ENCODE measurements at regions not wholly inside any gene's neighbourhood (a gene's known extent, or its start where the extent isn't known, plus 50 kb on each side); places are given as distances from the start of the nearest gene placed in this dataset.

DNA sequence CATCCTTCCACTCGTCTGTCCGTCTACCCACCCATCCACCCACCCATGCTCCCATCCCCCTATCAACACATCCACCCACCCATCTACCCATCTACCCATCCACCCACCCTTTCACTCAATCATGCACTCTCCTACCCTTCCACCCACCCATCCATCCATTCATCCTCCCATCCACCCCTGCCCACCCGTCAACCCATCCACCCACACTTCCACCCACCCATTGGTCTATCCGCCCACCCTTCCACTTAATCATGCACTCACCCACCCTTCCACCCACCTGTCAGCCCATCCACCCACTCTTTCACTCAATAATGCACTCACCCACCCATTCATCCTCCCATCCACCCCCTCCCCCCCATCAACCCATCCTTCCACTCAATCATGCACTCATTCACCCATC is 250.0 kb upstream of the EEF2KMT start:
- no peaks in the 10 kb centered on the region for H3K9me1 ChIP-seq (ENCODE audit: control insufficient read depth, extremely low read depth, insufficient read depth, low read length)
- H3K4me2 ChIP-seq (ENCODE audit: control insufficient read depth, extremely low read depth, insufficient read depth, low read depth, low read length) = no peak overlapping the region
- no peak overlapping the region for H3K27ac ChIP-seq (ENCODE audit: control insufficient read depth, insufficient read depth, low read length)
- no peaks in the 10 kb centered on the region for H4K20me1 ChIP-seq (ENCODE audit: control insufficient read depth, extremely low read depth, insufficient read depth, low read length)
- no peak for DNase-seq (ENCODE audit: low read depth, low spot score)
- no peak for FAIRE-seq
- H3K9ac ChIP-seq (ENCODE audit: control insufficient read depth, extremely low read depth, insufficient read depth, low read length) = no peak overlapping the region
- TF ChIP-seq, protein P1, sequence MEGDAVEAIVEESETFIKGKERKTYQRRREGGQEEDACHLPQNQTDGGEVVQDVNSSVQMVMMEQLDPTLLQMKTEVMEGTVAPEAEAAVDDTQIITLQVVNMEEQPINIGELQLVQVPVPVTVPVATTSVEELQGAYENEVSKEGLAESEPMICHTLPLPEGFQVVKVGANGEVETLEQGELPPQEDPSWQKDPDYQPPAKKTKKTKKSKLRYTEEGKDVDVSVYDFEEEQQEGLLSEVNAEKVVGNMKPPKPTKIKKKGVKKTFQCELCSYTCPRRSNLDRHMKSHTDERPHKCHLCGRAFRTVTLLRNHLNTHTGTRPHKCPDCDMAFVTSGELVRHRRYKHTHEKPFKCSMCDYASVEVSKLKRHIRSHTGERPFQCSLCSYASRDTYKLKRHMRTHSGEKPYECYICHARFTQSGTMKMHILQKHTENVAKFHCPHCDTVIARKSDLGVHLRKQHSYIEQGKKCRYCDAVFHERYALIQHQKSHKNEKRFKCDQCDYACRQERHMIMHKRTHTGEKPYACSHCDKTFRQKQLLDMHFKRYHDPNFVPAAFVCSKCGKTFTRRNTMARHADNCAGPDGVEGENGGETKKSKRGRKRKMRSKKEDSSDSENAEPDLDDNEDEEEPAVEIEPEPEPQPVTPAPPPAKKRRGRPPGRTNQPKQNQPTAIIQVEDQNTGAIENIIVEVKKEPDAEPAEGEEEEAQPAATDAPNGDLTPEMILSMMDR (optimal IDR thresholded peaks at IDR 0.05 in 1 of 3, IDR thresholded peaks at IDR 0.05 in 1 of 3, conservative IDR thresholded peaks at IDR 0.05 in 1 of 3; ENCODE audit: extremely low read depth in 1 of 3, insufficient read depth in 2 of 3, low read length in 3 of 3) = no peak
- TF ChIP-seq EZH2 (IDR thresholded peaks at IDR 0.05; ENCODE audit: low read length) = no peak
- no peaks in the 10 kb centered on the region for H3K79me2 ChIP-seq (ENCODE audit: control insufficient read depth, insufficient read depth, low read length)
- dilution Hi-C loops (cut with MboI; ENCODE audit: extremely low pct_ligation_motif_present, low sequenced_read_pairs) = no loop called here
- no peak overlapping the region for H3K4me3 ChIP-seq (ENCODE audit: control insufficient read depth in 2 of 3, extremely low read depth in 1 of 3, insufficient read depth in 2 of 3, low read depth in 1 of 3, low read length in 3 of 3)
- no peaks in the 10 kb centered on the region for H3K27me3 ChIP-seq (ENCODE audit: control insufficient read depth, extremely low read depth, insufficient read depth, low read length)
- H2AFZ ChIP-seq (ENCODE audit: control insufficient read depth, low read length) = no peak overlapping the region
- peaks cover 8% of the 10 kb centered on the region for H3K9me3 ChIP-seq (ENCODE audit: control insufficient read depth, low read depth, low read length)
- H3K4me1 ChIP-seq (ENCODE audit: control insufficient read depth, extremely low read depth, insufficient read depth, low read length) = no peaks in the 10 kb centered on the region
- no peaks in the 10 kb centered on the region for H3K36me3 ChIP-seq (ENCODE audit: control insufficient read depth in 2 of 2, extremely low read depth in 1 of 2, insufficient read depth in 2 of 2, low read length in 2 of 2)

DNA sequence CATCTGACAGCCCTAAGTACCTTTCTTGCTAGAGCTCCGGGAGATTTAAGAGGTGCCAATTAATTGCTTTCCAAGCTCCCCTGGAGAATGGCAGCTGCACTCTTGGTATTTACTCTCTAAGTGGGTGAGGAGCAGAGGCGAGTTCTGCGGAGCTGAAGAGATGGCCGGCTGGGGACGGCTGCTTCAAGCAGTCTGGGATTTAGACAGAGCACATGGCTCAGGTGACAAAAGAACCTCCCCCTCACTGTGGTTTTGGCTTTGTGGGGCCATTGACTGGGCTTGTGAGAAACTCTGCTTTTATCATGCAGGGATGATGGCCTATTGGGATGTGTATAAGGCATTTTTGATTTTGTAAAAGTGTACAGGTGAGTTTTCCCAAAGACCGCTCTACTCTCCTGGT is 239.3 kb upstream of the EEF2KMT start:
- H3K27me3 ChIP-seq (ENCODE audit: control insufficient read depth, extremely low read depth, insufficient read depth, low read length) = no peaks in the 10 kb centered on the region
- no peak for FAIRE-seq

More for the DNA sequence above, 239.3 kb upstream of the EEF2KMT start:
- H3K9ac ChIP-seq (ENCODE audit: control insufficient read depth, extremely low read depth, insufficient read depth, low read length) = no peak overlapping the region
- TF ChIP-seq, protein P1 (optimal IDR thresholded peaks at IDR 0.05 in 1 of 3, IDR thresholded peaks at IDR 0.05 in 1 of 3, conservative IDR thresholded peaks at IDR 0.05 in 1 of 3; ENCODE audit: extremely low read depth in 1 of 3, insufficient read depth in 2 of 3, low read length in 3 of 3) = no peak
- no peak for TF ChIP-seq EZH2 (IDR thresholded peaks at IDR 0.05; ENCODE audit: low read length)
- no peak overlapping the region for H2AFZ ChIP-seq (ENCODE audit: control insufficient read depth, low read length)
- H3K36me3 ChIP-seq (ENCODE audit: control insufficient read depth in 2 of 2, extremely low read depth in 1 of 2, insufficient read depth in 2 of 2, low read length in 2 of 2) = no peaks in the 10 kb centered on the region
- no peak overlapping the region for H3K4me3 ChIP-seq (ENCODE audit: control insufficient read depth in 2 of 3, extremely low read depth in 1 of 3, insufficient read depth in 2 of 3, low read depth in 1 of 3, low read length in 3 of 3)
- dilution Hi-C loops (cut with MboI; ENCODE audit: extremely low pct_ligation_motif_present, low sequenced_read_pairs) = no loop called here
- no peaks in the 10 kb centered on the region for H3K4me1 ChIP-seq (ENCODE audit: control insufficient read depth, extremely low read depth, insufficient read depth, low read length)
- H3K9me1 ChIP-seq (ENCODE audit: control insufficient read depth, extremely low read depth, insufficient read depth, low read length) = no peaks in the 10 kb centered on the region
- no peaks in the 10 kb centered on the region for H3K79me2 ChIP-seq (ENCODE audit: control insufficient read depth, insufficient read depth, low read length)
- H3K9me3 ChIP-seq (ENCODE audit: control insufficient read depth, low read depth, low read length) = peaks cover 2% of the 10 kb centered on the region
- DNase-seq (ENCODE audit: low read depth, low spot score) = no peak
- H3K4me2 ChIP-seq (ENCODE audit: control insufficient read depth, extremely low read depth, insufficient read depth, low read depth, low read length) = no peak overlapping the region
- H4K20me1 ChIP-seq (ENCODE audit: control insufficient read depth, extremely low read depth, insufficient read depth, low read length) = no peaks in the 10 kb centered on the region
- H3K27ac ChIP-seq (ENCODE audit: control insufficient read depth, insufficient read depth, low read length) = no peak overlapping the region

Data from keratinocyte (primary cell).